DMS 273 (cell line): ENCODE measurements at regions not wholly inside any gene's neighbourhood (a gene's known extent, or its start where the extent isn't known, plus 50 kb on each side); places are given as distances from the start of the nearest gene placed in this dataset.
A peak's percentile ranks its signal among the peaks of the same experiment; 100 is the strongest.

Source experiments
- DNase-seq: peaks from one replicate; lab custom pipeline; 2025; ENCODE audit not compliant: unreplicated experiment; lab: John Stamatoyannopoulos, UW

DNA sequence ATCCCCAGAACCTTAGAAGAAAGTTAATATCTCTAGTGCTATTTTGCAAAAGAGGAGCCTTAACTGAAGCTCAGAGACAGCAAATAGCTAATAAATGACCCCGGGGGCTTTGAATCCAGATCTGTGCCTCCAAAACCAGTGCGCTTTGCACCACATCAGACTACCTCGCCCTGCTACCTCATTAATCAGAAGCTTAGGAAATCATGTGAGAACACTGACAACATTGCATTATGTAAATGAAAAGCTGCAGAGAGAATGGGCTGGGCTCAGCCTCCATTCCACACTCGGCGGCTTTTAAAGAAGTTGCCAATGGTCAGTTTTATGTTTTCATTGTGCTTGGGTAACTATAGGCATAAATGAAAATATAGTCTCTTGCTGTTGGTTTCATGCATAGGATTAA lies 54.0 kb upstream of the STMND1 start:
- DNase-seq = no peak

DNA sequence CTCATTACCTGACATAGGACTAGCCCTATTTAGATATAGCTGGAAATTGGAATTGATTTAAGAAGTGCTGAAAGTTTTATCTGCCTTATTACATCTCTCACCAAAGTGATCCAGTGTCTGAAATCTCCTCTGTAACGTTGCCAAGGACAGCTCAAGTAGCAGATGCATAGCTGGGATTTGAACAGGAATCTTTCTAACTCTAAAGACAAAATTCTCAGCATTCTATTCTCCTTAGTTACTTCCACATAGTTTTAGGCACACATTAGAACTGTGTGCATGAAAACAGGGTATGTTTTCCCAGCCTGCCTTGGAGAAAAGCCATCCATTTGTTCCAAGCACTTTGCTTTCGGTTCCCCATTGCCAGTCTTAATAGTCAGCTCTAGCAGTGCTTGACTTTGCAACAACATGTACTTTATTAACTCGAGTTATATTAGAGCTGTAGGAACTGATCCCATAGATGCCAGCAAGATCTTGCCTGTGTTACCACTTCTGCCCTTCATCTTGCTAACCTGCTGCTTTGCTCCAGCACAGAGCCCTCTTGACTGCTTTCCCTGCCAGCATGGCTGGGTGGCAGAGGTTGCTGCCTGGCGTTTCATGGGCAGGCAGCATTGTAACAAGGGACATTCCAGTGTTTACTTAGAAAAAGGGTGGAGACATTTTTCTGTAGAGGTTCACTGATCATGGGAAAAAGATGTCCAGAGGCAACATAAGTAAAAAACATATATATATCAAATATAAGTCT lies 56.1 kb upstream of the STMND1 start:
- DNase-seq = peak; percentile 22

DNA sequence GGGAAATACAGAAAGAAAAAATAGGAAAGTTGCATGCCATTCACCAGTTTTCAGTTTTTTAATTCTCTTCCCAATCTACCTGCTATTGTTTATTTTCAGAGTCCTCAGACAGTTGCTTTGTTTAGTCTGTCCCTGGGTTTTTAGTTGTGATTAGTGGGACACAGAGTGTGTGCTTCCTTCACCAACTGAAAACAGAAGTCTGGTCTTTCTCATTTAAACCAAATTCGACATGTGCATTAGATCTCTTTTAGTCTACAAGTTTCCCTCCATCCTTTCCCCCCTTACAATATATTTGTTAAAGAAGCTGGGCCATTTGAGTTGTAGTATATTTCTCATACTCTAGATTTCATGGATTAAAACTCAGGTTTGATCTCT lies 58.7 kb upstream of the STMND1 start:
- no peak for DNase-seq

DNA sequence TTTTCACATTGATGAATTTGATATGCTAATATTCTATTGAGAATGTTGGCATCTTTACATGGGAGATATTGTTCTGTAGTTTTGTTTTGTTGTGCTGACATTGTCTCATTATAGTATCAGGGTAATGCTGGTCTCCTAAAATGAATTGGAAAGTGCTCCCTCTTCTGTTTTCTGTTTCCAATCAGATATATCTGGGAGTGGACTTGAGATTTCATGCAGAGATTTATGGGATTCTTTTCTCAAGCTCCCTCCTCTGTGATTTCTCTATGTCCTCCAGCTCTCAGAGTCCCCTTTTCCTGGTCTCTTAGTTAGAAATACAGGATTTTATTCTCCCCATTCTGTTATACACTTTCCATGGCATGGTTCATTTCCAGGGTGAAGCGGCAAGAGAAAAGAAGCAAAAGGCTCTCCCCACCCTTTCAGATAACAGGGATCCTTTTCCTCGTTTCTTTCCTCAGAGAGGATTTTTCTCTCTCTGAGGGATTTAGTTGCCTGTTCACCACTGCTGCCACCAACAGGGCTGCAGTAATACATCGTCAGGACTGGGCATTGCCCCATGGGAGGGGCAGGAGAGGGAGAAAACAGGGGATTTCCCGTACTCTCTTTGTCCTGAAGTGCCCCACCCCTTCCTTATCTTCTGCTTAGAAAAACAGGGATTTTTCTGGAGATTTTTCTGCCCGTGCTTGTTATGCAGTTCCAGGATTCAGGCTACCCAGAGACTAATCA lies 59.3 kb upstream of the STMND1 start:
- DNase-seq = peak; percentile 53

DNA sequence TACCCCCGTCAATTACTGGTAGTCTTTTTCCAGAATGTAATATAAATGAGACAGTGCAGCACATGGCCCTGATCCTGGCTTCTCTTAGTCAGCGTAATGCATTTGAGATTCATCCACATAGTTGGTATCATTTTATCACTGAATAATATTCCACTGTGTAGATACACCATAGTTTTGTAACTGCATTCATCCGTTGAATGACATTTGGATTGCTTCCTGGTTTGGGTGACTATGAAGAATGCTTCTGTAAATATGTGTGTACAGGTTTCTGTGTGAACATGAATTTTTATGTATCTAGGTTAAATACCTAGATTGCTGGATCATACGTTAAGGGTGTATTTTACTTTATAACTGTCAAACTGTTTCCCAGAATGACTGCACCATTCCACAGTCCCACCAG lies 62.6 kb upstream of the STMND1 start:
- no peak for DNase-seq

DNA sequence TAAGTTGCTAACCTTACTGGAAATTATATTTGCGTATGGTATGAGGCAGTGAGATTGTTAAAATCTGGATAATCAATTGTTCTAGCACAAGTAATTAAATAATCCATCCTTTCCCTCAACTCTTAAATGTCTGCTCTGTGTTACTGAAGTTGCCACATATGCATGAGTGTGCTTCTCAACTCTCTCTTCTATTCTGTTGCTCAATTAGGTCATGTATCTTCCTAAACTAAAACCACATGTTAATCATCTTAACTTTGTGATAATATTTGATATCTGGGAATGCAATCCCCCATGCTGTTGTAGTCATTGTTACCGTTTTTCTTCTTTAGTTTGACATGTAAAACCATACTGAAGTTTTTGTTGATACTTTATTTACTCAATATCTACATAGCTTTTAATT lies 63.5 kb upstream of the STMND1 start:
- no peak for DNase-seq

DNA sequence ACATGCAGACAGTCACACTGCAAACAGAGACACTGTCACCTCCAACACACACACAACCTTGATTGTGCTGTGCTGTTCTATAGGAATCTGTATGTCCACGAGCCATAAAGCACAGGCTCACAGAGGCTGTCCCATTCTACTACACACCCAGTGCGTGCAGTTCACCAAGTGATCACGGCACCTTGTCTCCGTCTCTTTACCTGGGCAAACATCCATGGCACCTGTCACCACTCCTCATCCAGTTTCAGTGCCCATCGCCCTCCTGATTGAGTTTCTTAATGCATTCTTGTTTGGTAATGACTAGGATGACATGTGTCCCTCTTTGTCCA lies 65.8 kb upstream of the STMND1 start:
- no peak for DNase-seq

DNA sequence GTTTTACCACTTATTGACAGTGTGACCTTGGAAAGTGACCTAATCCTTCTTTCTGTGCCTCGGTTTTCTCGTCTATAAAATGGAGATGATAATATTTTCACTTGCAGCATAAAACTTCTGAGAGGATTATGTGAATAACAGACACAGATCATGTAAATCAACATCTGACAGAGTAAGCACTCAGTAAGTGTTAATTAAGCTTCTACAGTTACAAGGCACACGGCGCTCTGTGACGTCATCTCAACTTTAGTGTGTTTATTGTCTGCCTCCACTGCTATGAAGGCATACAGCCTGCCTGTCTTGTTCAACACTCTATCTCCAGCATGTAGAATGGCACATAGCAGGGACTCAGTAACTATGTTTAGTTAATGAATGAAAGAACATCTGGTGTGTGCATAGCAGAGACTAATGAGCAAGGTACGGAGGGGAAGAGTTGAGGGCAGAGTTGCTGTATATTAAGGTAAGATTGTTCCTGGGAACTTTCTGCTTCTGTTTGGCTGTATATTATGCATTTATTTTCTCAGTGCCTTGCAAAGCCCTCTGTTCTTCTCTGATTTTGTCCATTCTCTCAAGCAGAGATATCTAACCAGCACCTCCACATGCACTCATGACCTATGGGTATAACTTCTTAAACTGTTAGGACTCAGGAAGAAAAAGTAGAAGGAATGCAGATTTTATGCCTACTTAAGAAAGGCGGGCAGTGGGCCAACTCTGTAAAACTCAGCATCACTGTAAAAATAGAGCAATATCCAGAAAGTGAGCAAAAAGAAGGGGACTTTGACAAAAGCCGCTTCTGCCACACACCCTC lies 66.4 kb upstream of the STMND1 start:
- DNase-seq = peak; percentile 77

DNA sequence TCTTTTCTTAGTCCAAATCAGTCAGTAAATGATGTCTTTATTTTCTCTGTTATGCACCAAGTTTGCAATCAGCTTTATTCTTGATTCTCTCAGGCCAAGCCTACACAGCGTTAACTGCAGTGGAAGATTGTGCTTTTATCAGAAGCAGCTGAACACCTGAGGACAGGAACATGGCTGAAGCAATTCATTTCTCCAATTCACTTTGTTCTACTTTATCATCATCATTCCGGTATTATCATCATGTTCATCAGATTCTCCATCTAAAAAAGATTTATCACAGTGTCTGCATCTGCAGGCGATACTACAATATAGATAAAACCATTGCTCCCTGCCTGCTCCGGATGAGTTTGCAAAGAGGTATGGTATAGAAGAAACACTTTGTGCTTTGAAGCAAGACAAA lies 68.1 kb upstream of the STMND1 start:
- no peak for DNase-seq

DNA sequence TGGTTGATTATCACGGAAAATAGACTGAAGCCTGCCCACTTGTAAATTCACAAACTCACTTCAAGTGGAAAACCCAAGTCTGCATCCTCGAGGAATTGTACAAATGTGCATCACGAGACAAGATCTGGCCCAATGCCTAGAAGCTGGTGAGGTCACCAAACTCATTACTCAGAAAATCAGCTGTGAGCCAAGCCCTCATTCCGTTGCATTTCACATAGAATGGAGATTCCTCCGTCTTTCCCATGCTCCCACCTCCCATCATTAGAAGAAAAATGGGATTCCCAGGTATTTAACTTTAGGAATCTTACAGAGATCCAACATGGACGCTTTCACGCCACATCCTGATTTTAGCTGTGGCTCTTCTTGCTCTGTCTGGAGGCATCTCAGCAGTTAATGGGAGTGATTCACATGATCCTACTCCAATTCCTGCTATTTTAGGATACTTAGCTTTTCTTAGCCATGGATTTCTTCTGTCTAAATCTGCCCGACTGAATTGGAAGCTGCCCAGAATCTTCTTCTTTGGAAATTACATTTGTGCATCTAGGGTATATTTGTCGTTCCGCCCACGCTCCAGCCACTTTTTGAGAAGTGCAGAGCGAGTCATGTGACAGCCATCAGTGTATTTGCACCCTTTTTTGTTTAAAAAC lies 68.7 kb upstream of the STMND1 start:
- DNase-seq = peak; percentile 81

DNA sequence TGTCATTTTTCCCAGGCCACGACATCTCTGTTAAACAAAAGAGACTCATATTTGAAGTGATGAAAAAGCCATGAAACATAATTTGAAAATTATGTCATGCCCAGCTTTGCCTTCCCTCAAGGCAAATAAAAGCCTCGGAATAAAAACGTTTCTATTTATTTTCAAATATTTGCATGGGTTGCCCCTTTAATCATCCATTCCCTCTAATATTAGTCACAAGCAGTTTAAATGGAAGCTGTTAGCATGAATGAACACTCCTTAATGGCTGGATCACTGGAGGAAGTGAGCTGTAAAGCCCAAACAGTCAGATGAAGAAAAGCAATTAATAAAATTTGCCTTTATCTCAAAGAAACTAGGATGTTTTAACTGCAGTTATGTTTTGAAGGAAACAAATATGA lies 69.3 kb upstream of the STMND1 start:
- no peak for DNase-seq

DNA sequence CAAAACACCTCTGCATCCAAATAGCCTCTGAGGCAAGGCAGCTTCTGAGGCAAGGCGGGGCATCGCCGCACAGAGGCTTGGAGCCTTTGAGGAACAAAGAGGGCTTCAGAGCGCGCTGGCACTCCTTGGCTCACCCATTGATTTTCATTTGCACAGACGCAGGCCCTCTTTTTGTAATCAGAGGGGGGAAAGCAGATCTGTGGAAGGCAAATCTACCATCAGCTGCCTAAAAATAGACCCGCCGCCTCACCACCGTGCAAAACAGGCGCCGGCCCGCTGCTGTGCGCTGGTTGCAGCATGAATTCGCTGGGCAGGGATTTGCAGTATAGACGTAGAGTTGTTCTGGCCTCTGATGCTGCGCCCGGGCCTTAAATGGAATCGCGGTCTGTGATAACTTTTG lies 69.9 kb upstream of the STMND1 start:
- DNase-seq = no peak

DNA sequence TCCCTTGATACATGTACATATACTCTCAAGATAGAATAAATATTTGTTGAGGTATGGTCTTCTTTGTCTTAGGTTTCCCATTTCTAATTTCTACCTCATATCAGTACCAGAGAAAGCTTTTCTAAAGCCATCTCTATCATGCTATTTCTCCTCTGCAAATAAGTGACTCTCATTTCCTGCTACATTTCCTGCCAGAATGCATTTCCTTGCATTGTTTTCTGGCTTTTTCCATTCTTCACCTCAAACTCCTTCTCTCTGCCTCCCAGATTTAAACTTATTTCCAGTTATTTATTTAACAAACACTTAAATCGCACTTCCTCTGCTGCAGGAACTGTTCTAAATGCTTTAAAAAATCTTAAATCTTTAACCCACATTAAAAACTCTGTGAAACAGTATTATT lies 74.4 kb upstream of the STMND1 start:
- no peak for DNase-seq

DNA sequence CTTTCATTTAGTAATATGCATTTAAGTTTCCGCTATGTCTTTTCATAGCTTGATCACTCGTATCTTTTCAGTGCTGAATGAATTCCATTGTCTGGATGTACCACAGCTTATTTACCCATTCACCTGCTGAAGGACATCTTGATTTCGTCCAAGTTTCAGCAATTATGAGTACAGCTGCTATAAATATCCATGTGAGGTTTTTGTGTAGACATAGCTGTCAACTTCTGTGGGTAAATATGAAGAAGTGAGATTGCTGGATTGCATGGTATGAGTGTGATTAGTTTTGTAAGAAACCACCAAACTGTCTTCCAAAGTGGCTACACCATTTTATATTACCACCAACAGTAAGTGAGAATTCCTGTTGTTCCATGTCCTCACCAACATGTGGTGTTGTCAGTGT lies 79.2 kb upstream of the STMND1 start:
- no peak for DNase-seq

DNA sequence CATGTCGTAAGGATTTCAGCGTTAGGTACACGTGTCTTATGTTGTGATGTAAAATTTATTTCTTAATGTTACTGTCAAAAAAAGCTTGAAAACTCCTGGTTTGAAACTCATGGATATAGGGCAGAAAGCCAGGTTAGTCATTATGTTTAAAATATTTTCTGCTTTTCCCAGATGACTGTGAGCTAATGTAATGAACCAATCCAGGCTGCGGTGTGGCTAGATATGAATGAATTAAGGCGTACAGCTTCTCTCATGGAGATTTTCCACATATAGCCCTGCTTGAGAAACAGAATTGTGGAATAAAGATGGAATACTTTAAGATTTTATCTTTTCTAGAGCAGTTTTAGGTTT lies 80.3 kb upstream of the STMND1 start:
- DNase-seq = no peak

DNA sequence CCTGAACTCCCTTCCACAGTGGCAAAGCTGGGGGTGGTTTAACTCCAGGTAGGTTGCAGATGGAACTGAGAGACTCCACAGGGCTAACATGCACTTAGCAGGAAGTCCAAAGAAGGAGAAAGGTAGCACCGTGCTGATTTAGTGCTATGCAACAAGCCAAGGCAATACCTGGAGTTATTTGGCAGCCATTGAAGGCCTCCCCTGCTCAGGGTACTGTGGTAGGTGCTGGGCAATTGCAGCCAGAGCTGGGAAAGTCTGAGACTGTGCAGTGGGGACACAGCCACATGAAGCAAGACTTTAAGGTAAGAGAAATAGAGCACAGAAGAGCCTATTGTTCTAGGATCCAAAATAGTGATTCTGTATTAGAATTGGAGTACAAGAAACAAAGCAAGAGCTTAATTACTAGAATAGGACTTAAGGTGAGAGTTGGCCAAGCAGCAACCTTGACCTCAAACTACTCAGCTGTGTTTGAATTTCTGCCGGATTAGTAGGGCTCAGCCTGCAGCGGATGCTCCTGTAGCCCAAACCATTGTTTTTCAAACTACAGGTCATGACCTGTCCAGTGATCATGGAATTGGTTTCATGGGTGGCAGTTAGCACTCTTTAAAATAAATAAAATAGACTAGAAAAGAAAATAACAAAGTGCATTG lies 80.8 kb upstream of the STMND1 start:
- DNase-seq = no peak

DNA sequence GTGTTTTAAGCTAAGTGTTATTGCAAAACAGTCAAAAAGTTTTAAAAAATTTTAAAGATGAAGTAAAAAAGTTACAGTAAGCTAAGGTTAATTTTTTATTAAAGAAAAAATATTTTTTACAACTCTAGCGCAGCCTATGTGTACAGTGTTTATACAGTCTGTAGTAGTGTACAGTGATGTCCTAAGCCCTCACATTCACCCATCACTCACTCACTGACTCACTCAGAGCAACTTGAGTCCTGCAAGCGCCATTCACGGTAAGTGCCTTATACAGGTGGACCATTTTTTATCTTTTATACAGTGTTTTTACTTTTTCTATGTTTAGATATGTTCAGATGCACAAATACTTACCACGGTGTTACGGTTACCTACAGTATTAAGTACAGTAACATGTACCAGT lies 83.4 kb upstream of the STMND1 start:
- DNase-seq = no peak

DNA sequence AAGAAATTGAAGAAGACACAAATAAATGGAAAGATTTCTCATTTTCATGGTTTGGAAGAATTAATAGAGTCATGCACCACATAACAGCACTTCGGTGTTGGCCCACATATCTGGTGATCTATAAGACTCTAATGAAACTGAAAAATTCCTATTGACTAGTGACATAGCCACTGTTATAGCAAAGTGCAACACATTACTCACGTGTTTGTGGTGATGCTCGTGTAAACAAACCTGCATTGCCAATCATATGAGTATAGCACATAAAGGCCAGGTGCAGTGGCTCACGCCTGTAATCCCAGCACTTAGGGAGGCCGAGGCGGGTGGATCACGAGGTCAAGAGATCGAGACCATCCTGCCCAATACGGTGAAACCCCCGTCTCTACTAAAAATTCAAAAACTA lies 84.4 kb upstream of the STMND1 start:
- DNase-seq = no peak

DNA sequence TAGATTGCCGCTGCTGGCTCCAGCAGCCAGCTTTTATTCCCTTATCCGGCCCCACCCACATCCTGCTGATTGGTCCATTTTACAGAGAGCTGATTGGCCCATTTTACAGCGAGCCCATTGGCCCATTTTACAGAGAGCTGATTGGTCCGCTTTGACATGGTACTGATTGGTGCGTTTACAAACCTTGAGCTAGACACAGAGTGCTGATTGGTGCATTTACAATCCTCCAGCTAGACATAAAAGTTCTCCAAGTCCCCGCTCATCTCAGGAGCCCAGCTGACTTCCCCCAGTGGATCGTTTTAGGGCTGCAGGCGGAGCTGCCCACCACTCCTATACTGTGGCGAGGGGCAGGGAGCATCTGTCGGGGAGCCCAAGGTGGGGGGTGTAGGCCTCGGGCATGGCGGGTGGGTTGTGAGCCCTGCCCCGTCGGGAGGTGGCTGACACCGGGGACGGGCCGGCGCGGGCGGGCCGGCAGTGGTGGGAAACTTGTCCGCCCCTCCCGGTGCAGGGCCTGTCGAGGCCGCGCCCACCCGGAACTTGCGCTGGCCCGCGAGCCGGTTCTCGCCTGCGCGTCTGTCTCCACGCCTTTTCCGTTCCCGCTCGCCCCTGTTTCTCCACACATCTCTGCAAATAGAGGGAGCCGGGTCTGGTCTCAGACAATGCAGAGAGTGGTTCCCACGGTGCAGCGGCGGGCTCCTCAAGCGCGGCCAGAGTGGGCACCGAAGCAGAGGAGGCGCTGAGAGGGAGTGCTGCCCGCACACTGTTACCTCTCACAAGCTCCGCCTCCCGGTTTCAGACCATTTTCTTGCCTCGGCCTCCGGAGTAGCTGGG lies 86.1 kb upstream of the STMND1 start:
- no peak for DNase-seq

DNA sequence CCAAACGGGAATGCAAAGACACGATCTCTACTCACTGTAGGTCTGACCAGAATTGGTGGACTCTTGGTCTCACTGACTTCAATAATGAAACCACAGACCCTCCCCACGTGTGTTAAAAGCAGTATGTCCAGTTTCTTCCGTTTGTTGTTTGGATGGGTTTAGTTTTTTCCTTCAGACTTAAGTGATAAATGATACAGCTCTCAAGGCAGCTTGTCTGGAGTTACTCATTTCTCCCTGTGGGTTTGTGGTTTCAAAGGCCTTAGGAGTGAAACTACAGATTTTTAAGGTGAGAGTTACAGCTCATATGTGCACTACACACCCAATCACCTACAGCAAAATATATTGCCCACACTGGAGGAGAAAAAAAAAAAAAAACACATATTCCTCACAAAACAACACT lies 86.7 kb upstream of the STMND1 start:
- DNase-seq = no peak
